HuH-7.5 (cell line): ENCODE measurements at regions not wholly inside any gene's neighbourhood (a gene's known extent, or its start where the extent isn't known, plus 50 kb on each side); places are given as distances from the start of the nearest gene placed in this dataset.

Source experiments
- DNase-seq: peaks from one replicate; pipeline ENCODE4 v3.0.0; 2011; ENCODE audit warnings: low spot score

- no peak for DNase-seq
These were observed 72.6 kb upstream of the SPRY1 start for GRCh38 chr4:123323998-123324397.

GRCh38 chr4:123325241-123325681 is 71.3 kb upstream of the SPRY1 start:
- no peak for DNase-seq

GRCh38 chr4:123327346-123327745 is 69.2 kb upstream of the SPRY1 start:
- DNase-seq: no peak

DNA sequence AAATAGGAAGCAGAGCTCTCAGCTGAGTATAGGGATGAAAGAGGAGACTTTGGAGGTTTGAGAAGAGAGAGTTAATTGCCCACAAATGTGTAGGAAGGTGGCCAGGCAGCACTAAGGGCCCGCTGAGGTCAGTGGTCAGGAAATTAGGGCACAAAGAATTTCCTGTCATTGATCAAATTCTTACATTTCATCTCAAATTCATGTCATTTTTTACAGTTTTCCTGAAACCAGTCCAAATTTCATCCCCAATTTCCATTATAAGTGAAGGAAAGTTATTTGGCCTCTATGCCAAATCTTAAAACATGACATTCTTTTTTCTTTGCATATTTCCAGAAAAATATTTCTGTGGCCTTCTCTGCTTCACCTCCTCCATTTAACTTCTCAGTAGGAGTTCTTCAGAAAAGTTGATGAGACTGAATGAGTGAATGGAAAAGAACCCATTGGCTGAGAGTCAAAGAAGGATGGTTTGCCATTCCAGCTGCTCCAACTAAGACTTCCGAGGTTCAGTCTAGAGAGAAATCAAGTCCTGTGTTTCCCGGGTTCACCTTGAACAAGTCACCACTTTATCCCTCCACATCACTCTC is 68.7 kb upstream of the SPRY1 start:
- DNase-seq: no peak

DNA sequence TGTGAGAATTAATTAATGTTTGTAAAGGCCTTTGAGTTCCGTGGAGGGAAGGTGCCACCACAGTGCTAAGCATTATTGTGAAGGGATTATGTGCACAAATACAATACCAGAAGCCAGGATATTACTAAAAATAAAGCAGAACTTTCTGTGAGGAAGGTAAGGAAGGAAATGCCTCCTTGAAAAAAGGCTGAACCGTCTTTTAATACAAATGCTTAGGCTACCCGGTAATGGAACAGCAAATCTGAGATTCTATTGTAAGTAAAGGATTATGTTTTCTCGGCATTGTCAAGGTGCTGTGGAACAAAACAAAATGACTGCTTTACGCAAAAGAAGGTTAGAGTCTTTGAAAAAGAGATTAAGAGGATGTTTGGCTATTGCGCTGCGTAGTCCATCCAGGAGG is 57.9 kb upstream of the SPRY1 start:
- DNase-seq: no peak

GRCh38 chr4:123339507-123340380 is 56.9 kb upstream of the SPRY1 start:
- no peak for DNase-seq

DNA sequence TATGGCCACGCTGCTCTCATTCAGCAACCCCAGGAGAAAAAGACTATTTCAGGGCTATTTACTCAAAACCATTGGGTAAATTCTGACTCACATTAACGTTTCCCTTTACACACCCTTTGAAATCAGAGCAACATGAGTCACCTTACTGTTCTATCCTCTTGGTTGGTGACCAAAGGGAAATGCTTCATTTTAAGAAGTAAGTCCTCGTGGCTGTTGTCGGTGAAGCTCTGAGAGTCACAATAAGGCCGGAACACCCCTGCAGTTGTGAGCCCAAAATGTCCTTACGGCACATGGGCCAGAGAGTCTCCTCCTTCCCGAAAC is 56.3 kb upstream of the SPRY1 start:
- DNase-seq: no peak

GRCh38 chr4:123342498-123342897 is 54.1 kb upstream of the SPRY1 start:
- no peak for DNase-seq

DNA sequence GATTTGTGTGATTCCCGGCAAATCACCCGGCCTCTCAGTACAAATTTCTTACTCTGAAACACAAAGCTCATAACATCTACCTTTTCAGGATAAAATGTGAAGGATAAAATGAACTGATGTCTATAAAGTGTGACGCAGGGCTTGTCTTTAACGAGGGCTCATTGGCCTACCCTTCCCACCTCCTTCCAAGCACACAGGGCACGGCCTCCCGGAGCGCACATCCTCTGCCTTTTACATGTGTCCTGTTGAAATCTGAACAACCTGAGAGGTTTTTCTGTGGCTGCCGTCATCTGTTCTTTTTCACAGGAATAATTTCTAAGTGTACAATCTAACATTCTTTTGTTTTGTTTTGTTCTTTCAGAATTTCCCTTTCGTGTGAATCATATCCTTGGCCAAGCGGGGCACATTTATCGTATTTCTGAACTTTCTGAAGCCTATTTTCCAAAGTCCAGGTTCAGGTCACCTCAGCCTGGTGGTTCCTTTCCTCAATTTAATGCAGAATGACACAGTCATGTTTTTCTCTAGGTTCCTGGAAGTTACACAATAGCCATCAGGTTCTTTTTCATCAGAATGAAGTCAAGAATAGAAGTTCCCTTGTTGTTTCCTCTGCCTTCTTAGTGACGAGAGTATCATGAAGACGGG is 53.1 kb upstream of the SPRY1 start:
- no peak for DNase-seq

- no peak for DNase-seq
These were observed 51.3 kb upstream of the SPRY1 start for GRCh38 chr4:123345137-123345934.

DNA sequence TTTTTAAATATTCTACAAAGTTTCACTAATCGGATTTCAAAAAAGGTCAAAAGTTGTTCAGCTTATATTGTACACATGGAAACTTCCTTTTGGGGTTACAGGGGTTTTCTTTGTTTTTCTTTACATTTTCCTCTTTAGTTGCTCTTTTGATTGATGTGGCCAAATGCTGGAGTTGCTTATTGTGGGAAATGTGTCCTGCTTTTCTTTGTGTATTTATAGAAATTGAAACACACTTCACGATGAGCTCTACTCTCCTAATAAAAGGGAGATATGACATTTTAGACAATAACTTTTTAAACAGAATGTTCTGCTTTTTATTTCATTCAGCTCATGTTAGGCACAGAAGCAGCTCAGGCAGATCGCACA is 50.7 kb upstream of the SPRY1 start:
- DNase-seq: no peak

DNA sequence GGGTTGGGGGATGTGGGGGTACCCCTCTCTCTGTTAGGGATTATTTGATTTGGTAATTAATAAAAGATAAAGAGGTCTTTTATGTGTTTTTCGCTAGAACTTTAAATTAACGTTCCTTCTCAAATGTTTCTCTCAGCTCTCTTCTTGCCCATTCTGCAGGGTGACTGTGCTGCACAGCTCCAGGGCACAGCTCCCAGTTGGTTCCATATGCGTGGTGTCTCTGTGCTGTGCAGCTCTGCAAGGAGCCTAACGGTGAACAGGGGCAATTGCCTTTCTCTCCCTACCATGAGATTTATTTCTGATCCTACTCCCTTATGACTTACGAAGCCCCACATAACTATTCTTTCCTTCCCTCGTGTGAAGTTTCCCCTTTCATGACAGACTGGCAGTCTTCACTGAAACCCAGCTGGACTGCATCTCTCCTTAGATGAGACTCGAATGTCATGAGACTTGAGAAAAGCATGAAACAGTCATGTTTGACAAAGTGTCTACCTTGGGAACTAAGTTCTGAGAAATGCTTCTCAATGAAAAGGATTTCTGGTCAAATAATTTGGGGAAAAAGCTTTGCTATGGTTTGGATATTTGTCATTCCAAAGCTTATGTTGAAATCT is 50.2 kb upstream of the SPRY1 start:
- DNase-seq: no peak
